T-helper 1 cell treated with Interleukin-12 subunit alpha and Interleukin-12 subunit beta and Interleukin-4 antibody, amounts not matched to agents 30 ng/mL and 1 ng/mL, for 36 hours (primary cell): ENCODE measurements at regions not wholly inside any gene's neighbourhood (a gene's known extent, or its start where the extent isn't known, plus 50 kb on each side); places are given as distances from the start of the nearest gene placed in this dataset.

Experiments
- intact Hi-C: fragments of 100-400 bp; cut with micrococcal nuclease; formaldehyde crosslinking; loops from one replicate; pipeline ENCODE4 v1.15.1; 2024

- intact Hi-C loops = no loop called here
Observed at GRCh38 chr14:58812050-58812910, 174.5 kb downstream of the DACT1 start.

- intact Hi-C loops = no loop called here
Observed at GRCh38 chr14:58813745-58814144, 176.0 kb downstream of the DACT1 start.

- intact Hi-C loops = no loop called here
Observed at GRCh38 chr14:58814466-58814865, 176.7 kb downstream of the DACT1 start.

GRCh38 chr14:58815161-58815701, 177.5 kb downstream of the DACT1 start:
- intact Hi-C loops = no loop called here

- intact Hi-C loops = no loop called here
Observed at GRCh38 chr14:58815794-58816193, 178.0 kb downstream of the DACT1 start.

- intact Hi-C loops = no loop called here
Observed at GRCh38 chr14:58816416-58817115, 178.8 kb downstream of the DACT1 start.

- intact Hi-C loops = no loop called here
Observed at GRCh38 chr14:58817846-58818245, 180.1 kb downstream of the DACT1 start.

GRCh38 chr14:58820032-58820431, 182.3 kb downstream of the DACT1 start:
- intact Hi-C loops = no loop called here

- intact Hi-C loops = no loop called here
Observed at GRCh38 chr14:58821421-58821820, 183.7 kb downstream of the DACT1 start.

GRCh38 chr14:58822856-58823255, 185.1 kb downstream of the DACT1 start:
- intact Hi-C loops = no loop called here

- intact Hi-C loops = no loop called here
Observed at GRCh38 chr14:58823312-58823711, 185.6 kb downstream of the DACT1 start.

GRCh38 chr14:58824106-58824505, 186.3 kb downstream of the DACT1 start:
- intact Hi-C loops = no loop called here

- intact Hi-C loops = no loop called here
Observed at GRCh38 chr14:58824796-58825195, 187.0 kb downstream of the DACT1 start.

GRCh38 chr14:58825606-58826005, 187.8 kb downstream of the DACT1 start:
- intact Hi-C loops = loop anchor here (2.0 kb wide), 1 partner anchor 325 kb away; no protein-coding TSS in a partner anchor

GRCh38 chr14:58826845-58827686, 189.3 kb downstream of the DACT1 start:
- intact Hi-C loops = loop anchor here (2.0 kb wide), 1 partner anchor 326 kb away; no protein-coding TSS in a partner anchor

GRCh38 chr14:58828298-58828697, 190.5 kb downstream of the DACT1 start:
- intact Hi-C loops = no loop called here

- intact Hi-C loops = no loop called here
Observed at GRCh38 chr14:58829594-58829993, 191.8 kb downstream of the DACT1 start.

GRCh38 chr14:58830121-58830520, 192.4 kb downstream of the DACT1 start:
- intact Hi-C loops = loop anchor here (10.0 kb wide), 1 partner anchor 185 kb away; no protein-coding TSS in a partner anchor

- intact Hi-C loops = loop anchor here (10.0 kb wide), 1 partner anchor 187 kb away; no protein-coding TSS in a partner anchor
Observed at GRCh38 chr14:58832095-58832521, 194.3 kb downstream of the DACT1 start.

- intact Hi-C loops = loop anchor here (10.0 kb wide), 1 partner anchor 189 kb away; no protein-coding TSS in a partner anchor
Observed at GRCh38 chr14:58833634-58834378, 196.0 kb downstream of the DACT1 start.
